PC-3 (cell line): ENCODE measurements at regions not wholly inside any gene's neighbourhood (a gene's known extent, or its start where the extent isn't known, plus 50 kb on each side); places are given as distances from the start of the nearest gene placed in this dataset.

Experiments used
- EZH2 ChIP-seq: fragments of 300-600 bp; sonication (generic); IDR thresholded peaks from one replicate; pipeline ENCODE4 v1.6.1; 2017; ENCODE audit warnings: antibody characterized with exemption, mild to moderate bottlenecking, low read length; ENCODE audit not compliant: unreplicated experiment
- EZH2phosphoT487 ChIP-seq: fragments of 300-600 bp; sonication (generic); IDR thresholded peaks from 2 replicates; pipeline ENCODE4 v1.6.1; 2018; ENCODE audit warnings: mild to moderate bottlenecking, antibody characterized with exemption, low read length, borderline replicate concordance
- TF ChIP-seq, protein P1 (sequence below): fragments of 300-600 bp; sonication (generic); conservative IDR thresholded peaks from 2 replicates; pipeline ENCODE4 v1.5.1; 2017; ENCODE audit warnings: antibody characterized with exemption, low read depth, mild to moderate bottlenecking, low read length

DNA sequence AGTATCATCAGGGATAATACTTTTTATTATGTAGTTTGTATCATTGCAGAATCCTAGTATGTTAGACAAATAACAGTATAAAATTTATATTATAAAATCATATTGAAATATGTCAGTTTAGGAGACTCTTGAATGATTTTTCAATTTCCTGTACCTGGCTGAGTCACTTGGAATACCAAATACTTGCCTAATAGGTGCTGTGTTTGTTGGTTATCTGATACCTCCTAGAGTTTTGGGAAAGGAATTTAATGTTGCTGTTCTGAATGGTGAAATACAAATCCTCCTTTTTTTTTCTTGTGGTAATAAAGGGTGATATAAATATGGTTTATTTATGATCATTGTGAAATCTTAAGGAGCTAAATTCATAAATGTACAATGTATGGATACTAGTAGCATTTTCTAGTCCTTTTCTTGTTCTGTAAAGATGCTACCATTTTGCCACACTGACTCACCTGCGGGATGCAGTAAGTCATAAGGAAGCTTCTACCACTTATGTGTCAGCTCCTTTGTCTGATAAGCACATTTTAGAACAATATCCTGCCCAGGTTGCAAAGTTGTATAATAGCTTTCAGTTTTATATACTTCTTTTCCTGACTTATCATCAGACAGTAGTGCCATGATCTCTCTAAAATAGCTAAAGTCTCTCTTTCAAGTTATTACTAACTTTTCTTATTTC is 465.5 kb downstream of the XIRP2 start:
- TF ChIP-seq, protein P1, sequence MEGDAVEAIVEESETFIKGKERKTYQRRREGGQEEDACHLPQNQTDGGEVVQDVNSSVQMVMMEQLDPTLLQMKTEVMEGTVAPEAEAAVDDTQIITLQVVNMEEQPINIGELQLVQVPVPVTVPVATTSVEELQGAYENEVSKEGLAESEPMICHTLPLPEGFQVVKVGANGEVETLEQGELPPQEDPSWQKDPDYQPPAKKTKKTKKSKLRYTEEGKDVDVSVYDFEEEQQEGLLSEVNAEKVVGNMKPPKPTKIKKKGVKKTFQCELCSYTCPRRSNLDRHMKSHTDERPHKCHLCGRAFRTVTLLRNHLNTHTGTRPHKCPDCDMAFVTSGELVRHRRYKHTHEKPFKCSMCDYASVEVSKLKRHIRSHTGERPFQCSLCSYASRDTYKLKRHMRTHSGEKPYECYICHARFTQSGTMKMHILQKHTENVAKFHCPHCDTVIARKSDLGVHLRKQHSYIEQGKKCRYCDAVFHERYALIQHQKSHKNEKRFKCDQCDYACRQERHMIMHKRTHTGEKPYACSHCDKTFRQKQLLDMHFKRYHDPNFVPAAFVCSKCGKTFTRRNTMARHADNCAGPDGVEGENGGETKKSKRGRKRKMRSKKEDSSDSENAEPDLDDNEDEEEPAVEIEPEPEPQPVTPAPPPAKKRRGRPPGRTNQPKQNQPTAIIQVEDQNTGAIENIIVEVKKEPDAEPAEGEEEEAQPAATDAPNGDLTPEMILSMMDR: no peak
- TF ChIP-seq EZH2phosphoT487 (no peak), EZH2 (no peak)
